ENCODE measurements at regions not wholly inside any gene's neighbourhood (a gene's known extent, or its start where the extent isn't known, plus 50 kb on each side); places are given as distances from the start of the nearest gene placed in this dataset.

GRCh38 chr2:6580982-6581381, 284.7 kb downstream of the CMPK2 start:
- H3K9me3 Mint-ChIP-seq (ENCODE audit: unreplicated experiment): no peaks in the 10 kb centered on the region
- H3K27me3 Mint-ChIP-seq (ENCODE audit: unreplicated experiment): no peaks in the 10 kb centered on the region
- H3K36me3 Mint-ChIP-seq (ENCODE audit: unreplicated experiment): no peaks in the 10 kb centered on the region
- no peak overlapping the region for H3K27ac Mint-ChIP-seq (ENCODE audit: unreplicated experiment)
- no peak overlapping the region for H3K4me3 Mint-ChIP-seq (ENCODE audit: unreplicated experiment)
- peaks cover 4% of the 10 kb centered on the region for H3K4me1 Mint-ChIP-seq (ENCODE audit: low read depth, unreplicated experiment)
- TF ChIP-seq CTCF (IDR thresholded peaks at IDR 0.05; ENCODE audit: partially characterized antibody, unreplicated experiment): no peak
- no peak for DNase-seq

- Mint-ChIP-seq H3K27ac (ENCODE audit: unreplicated experiment) (no peak overlapping the region), H3K4me3 (ENCODE audit: unreplicated experiment) (no peak overlapping the region), H3K4me1 (ENCODE audit: low read depth, unreplicated experiment) (no peaks in the 10 kb centered on the region), H3K27me3 (ENCODE audit: unreplicated experiment) (no peaks in the 10 kb centered on the region), H3K36me3 (ENCODE audit: unreplicated experiment) (peaks cover 5% of the 10 kb centered on the region), H3K9me3 (ENCODE audit: unreplicated experiment) (no peaks in the 10 kb centered on the region)
- no peak for TF ChIP-seq CTCF (IDR thresholded peaks at IDR 0.05; ENCODE audit: partially characterized antibody, unreplicated experiment)
- no peak for DNase-seq
Observed at GRCh38 chr2:6589150-6589549, 276.6 kb downstream of the CMPK2 start.

GRCh38 chr2:6590442-6590841, 275.3 kb downstream of the CMPK2 start:
- H3K36me3 Mint-ChIP-seq (ENCODE audit: unreplicated experiment): peaks cover 5% of the 10 kb centered on the region
- H3K27me3 Mint-ChIP-seq (ENCODE audit: unreplicated experiment): no peaks in the 10 kb centered on the region
- no peak overlapping the region for H3K4me3 Mint-ChIP-seq (ENCODE audit: unreplicated experiment)
- no peaks in the 10 kb centered on the region for H3K4me1 Mint-ChIP-seq (ENCODE audit: low read depth, unreplicated experiment)
- H3K27ac Mint-ChIP-seq (ENCODE audit: unreplicated experiment): no peak overlapping the region
- TF ChIP-seq CTCF (IDR thresholded peaks at IDR 0.05; ENCODE audit: partially characterized antibody, unreplicated experiment): no peak
- no peak for DNase-seq
- H3K9me3 Mint-ChIP-seq (ENCODE audit: unreplicated experiment): no peaks in the 10 kb centered on the region

GRCh38 chr2:6602471-6602870, 263.2 kb downstream of the CMPK2 start:
- Mint-ChIP-seq H3K27ac (ENCODE audit: unreplicated experiment) (no peak overlapping the region), H3K9me3 (ENCODE audit: unreplicated experiment) (no peaks in the 10 kb centered on the region), H3K4me3 (ENCODE audit: unreplicated experiment) (no peak overlapping the region), H3K4me1 (ENCODE audit: low read depth, unreplicated experiment) (peaks cover 5% of the 10 kb centered on the region), H3K36me3 (ENCODE audit: unreplicated experiment) (peaks cover 8% of the 10 kb centered on the region), H3K27me3 (ENCODE audit: unreplicated experiment) (no peaks in the 10 kb centered on the region)
- no peak for DNase-seq
- TF ChIP-seq CTCF (IDR thresholded peaks at IDR 0.05; ENCODE audit: partially characterized antibody, unreplicated experiment): no peak

GRCh38 chr2:6605836-6606505, 259.7 kb downstream of the CMPK2 start:
- H3K4me1 Mint-ChIP-seq (ENCODE audit: low read depth, unreplicated experiment): peaks cover 5% of the 10 kb centered on the region
- no peak for DNase-seq
- no peak for TF ChIP-seq CTCF (IDR thresholded peaks at IDR 0.05; ENCODE audit: partially characterized antibody, unreplicated experiment)
- H3K27ac Mint-ChIP-seq (ENCODE audit: unreplicated experiment): no peak overlapping the region
- H3K36me3 Mint-ChIP-seq (ENCODE audit: unreplicated experiment): peaks cover 14% of the 10 kb centered on the region
- no peak overlapping the region for H3K4me3 Mint-ChIP-seq (ENCODE audit: unreplicated experiment)
- no peaks in the 10 kb centered on the region for H3K27me3 Mint-ChIP-seq (ENCODE audit: unreplicated experiment)
- peaks cover 3% of the 10 kb centered on the region for H3K9me3 Mint-ChIP-seq (ENCODE audit: unreplicated experiment)

All from glutamatergic neuron (in vitro differentiated cells).